HG03095 (cell line): ENCODE measurements at regions not wholly inside any gene's neighbourhood (a gene's known extent, or its start where the extent isn't known, plus 50 kb on each side); places are given as distances from the start of the nearest gene placed in this dataset.

Experiments used
- ATAC-seq: cut with Tn5 transposase; IDR thresholded peaks from one replicate; pipeline ENCODE4 v1.9.1; 2021; ENCODE audit warnings: moderate library complexity; ENCODE audit not compliant: unreplicated experiment

- no peak for ATAC-seq
These were observed 107.6 kb upstream of the CPEB4 start for GRCh38 chr5:173780235-173781234.

- ATAC-seq, result no peak
These were observed 106.7 kb upstream of the CPEB4 start for GRCh38 chr5:173781432-173781815.

DNA sequence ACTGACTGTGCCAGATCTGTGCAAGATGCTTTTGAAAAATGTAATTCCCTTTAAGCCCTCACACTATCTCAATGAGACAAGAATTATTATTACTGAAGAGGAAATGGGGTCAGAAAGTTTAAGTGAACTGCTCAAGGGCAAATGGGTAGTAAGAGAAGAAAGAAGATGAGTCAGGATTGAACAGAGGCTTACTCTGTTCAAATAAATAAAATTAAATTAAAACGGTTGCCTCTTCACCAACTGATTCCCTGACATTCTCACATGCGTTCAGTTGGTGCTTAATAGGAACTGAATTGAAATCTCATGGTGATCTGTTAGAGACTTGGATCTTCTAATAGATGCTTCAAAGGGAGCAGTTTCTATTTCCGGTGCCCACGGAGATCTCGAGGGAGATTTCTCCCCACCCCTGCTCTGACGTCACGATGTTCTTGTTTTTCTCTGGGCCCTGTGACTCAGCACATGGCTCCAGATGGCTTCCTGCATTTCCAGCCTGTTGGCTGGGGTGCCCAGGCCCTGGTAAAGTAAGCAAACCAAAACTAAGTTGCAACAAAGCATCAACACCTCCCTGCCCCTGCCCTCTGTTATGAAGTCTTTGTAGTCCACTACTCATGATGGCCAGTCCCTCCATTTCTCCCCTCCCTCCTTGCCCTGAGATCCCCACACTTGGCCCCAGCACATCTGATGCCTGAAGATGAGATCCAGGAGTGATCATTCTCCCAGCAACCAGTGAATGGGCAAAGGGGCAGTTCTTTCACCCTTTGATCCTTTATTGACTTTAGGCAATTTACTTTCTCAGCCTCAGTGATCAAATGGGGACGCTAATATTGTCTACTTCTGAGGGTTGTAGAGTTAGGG is 106.1 kb upstream of the CPEB4 start:
- ATAC-seq, result no peak

GRCh38 chr5:173782671-173783101 is 105.5 kb upstream of the CPEB4 start:
- ATAC-seq, result no peak

DNA sequence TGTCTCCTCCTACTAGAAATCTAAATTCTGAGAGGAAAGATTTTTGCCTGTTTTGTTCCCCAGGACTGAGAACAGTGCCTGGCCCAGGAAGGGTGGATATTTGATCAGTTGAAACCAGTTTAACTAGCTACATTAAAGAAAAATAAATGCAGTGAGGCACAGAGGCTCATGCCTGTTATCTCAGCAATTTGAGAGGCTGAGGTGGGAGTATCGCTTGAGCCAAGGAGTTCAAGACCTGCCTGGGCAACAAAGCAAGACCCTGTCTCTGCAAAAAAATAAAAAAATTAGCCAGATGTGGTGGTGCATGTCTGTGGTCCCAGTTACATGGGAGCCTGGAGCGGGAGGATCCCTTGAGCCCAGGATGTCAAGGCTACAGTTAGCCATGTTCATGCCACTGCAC is 104.8 kb upstream of the CPEB4 start:
- ATAC-seq, result no peak

DNA sequence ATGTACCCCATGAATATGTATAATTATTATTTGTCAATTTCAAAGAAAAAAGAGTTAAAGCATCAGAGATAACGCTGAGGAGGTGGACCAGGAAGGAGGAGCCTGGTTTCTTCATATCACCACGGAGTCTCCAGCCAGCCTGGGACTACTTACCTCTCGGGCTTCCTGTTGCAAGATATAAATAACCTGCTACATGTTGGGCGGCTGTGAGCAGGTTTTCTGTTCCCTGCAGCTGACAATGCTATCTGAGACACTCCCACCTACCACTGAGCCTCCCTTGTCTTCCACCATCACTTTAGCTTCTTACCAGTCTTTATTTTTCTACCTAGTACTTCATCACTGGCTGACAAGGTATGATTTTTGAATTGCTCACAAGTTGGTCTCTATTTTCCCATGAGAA is 102.7 kb upstream of the CPEB4 start:
- no peak for ATAC-seq

- no peak for ATAC-seq
These were observed 102.3 kb upstream of the CPEB4 start for GRCh38 chr5:173785866-173786265.

- no peak for ATAC-seq
These were observed 101.6 kb upstream of the CPEB4 start for GRCh38 chr5:173786286-173787187.

- no peak for ATAC-seq
These were observed 98.9 kb upstream of the CPEB4 start for GRCh38 chr5:173789031-173789920.

DNA sequence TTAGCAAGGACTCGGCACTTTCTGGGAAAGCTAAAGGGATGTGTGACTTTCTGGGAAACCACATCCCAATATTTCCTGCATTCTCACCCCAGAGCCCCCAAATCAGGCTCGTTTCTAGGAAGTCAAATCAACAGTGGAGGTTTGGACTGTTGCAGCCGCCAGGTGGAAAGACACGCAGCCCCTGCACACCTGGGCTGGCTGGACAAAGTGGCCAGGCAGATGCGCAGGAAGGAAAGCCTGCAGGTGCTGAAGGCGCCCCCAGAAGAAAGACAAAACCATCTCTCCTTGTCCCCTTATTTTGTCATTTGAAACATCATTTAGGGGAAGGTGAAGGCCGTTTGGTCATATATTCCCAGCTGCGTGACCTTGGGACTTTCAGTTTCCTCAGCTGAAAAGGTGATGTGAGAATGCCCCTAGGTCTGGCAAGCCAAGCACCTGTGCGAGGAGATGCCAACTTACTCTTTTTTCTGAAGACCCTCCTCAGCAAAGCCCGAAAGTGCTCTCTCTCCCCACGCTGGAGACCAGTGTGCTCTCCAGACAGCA is 97.9 kb upstream of the CPEB4 start:
- no peak for ATAC-seq

- ATAC-seq, result no peak
These were observed 97.2 kb upstream of the CPEB4 start for GRCh38 chr5:173790836-173791546.

DNA sequence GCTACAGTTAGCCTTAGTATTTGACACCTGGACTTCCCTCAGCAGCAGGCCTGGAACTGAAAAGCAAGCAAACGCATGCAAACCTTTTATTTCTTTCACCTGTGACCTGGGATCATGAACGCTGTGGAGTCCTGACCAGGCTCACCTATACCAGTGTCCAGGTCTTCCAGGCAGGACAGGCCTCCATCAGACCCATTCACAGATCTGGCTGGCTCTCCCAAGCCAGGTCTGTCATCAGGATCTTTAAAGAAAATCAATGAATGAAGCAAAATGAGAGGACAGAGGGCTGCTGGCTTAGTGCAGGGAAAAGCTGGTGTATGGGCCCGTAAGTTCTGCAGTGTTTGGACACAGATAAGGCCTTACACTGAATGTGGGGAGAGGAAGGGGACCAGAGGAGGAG is 96.3 kb upstream of the CPEB4 start:
- no peak for ATAC-seq

- ATAC-seq, result no peak
These were observed 95.2 kb upstream of the CPEB4 start for GRCh38 chr5:173792781-173793547.

DNA sequence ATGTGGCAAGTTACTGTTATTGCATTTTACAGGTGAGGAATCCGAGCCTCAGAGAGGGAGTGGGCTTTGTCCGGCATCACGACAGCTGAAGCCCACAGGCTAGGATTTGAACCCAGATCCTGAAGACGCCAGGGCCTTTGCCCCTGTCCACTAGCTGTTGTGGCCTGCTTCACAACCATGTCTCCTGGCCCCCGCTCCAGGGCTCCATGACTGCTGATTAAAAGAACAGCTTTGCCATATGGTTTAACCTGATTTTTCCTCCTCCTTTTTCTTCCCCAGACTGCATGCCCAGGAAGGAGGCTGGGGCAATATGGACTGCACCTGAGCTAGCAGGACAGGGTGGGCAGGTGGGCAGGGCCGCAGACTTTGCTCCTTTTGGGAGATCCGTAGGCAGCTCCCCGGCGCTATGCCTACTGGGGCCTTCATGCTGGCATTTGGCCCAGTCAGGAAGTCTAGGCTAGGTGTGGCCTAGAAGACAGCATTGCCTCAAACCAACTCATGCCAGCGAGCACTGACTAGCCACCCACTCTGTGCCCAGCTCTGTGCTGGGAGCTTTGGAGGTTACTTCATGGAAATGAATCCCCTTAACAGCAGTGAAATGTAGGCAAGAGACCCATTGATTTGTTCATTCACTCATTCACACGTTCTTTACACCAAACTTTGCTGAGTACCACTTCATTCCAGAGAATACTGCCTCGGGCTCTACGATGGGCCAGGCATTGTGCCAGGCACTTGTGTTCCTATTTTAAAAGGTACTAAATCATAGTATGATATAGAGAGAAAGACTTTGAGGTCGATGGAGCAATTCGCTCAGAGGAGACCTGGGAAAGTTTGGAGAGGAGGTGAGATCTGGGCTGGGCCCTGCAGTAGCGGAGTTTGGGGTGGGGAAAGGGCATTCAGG is 94.3 kb upstream of the CPEB4 start:
- ATAC-seq, result no peak

GRCh38 chr5:173794901-173795416 is 93.2 kb upstream of the CPEB4 start:
- ATAC-seq, result no peak

GRCh38 chr5:173795601-173796000 is 92.5 kb upstream of the CPEB4 start:
- no peak for ATAC-seq
